Thoracic aorta (tissue), 2 donors: ENCODE measurements at regions not wholly inside any gene's neighbourhood (a gene's known extent, or its start where the extent isn't known, plus 50 kb on each side); places are given as distances from the start of the nearest gene placed in this dataset.

Source experiments
- ATAC-seq: fragments of 150-250 bp; one replicate; pipeline ENCODE4 v1.8.0; 2017; ENCODE audit warnings: low read depth; ENCODE audit not compliant: insufficient number of reproducible peaks, low FRiP score
- DNase-seq: peaks from one replicate; pipeline ENCODE4 v3.0.0-alpha.2; 2020; ENCODE audit warnings: low spot score
- H3K27ac ChIP-seq, 2 donors: fragments of 200-600 bp; sonication (generic); 1 replicate in 1 of 2; 2 replicates in 1 of 2; pipeline ENCODE4 v1.5.1; 2016; ENCODE audit warnings: mild to moderate bottlenecking in 2 of 2, moderate library complexity in 2 of 2
- H3K27me3 ChIP-seq: fragments of 200-600 bp; sonication (generic); replicated peaks from 2 replicates; pipeline ENCODE4 v1.6.0; 2016; ENCODE audit warnings: mild to moderate bottlenecking; ENCODE audit not compliant: insufficient read depth
- H3K36me3 ChIP-seq: fragments of 200-600 bp; sonication (generic); one replicate; pipeline ENCODE4 v1.5.1; 2016
- H3K4me1 ChIP-seq, 2 donors: fragments of 200-600 bp; sonication (generic); 1 replicate in 1 of 2; 2 replicates in 1 of 2; pipeline versions ENCODE4 v1.5.1 to v1.6.0; 2016; ENCODE audit warnings: low read depth in 2 of 2, mild to moderate bottlenecking in 1 of 2; ENCODE audit not compliant: control insufficient read depth in 1 of 2
- H3K4me3 ChIP-seq: fragments of 200-600 bp; sonication (generic); 2 replicates; pipeline ENCODE4 v1.5.1; 2016; ENCODE audit warnings: mild to moderate bottlenecking
- H3K9me3 ChIP-seq: fragments of 200-600 bp; sonication (generic); 2 replicates; pipeline ENCODE4 v1.5.1; 2016
- CTCF ChIP-seq: fragments of 200-600 bp; sonication (generic); IDR thresholded peaks from one replicate; pipeline ENCODE4 v1.5.1; 2019; ENCODE audit warnings: antibody characterized with exemption

- no peak overlapping the region for H3K4me3 ChIP-seq
- H3K36me3 ChIP-seq, result no peaks in the 10 kb centered on the region
- peaks cover 10 to 16% of the 10 kb centered on the region in 2 donors for H3K4me1 ChIP-seq
- ATAC-seq (no peak), DNase-seq (no peak)
- H3K9me3 ChIP-seq, result no peaks in the 10 kb centered on the region
- no peak overlapping the region for H3K27ac ChIP-seq
- no peak for TF ChIP-seq CTCF
- H3K27me3 ChIP-seq, result no peaks in the 10 kb centered on the region
Observed at GRCh38 chr2:41913311-41913710, 134.5 kb upstream of the PKDCC start.

- H3K36me3 ChIP-seq, result no peaks in the 10 kb centered on the region
- no peak overlapping the region for H3K4me3 ChIP-seq
- ATAC-seq (no peak), DNase-seq (no peak)
- no peak overlapping the region for H3K27ac ChIP-seq
- H3K27me3 ChIP-seq, result no peaks in the 10 kb centered on the region
- peaks cover 10 to 16% of the 10 kb centered on the region in 2 donors for H3K4me1 ChIP-seq
- no peaks in the 10 kb centered on the region for H3K9me3 ChIP-seq
- TF ChIP-seq CTCF, result no peak
Observed at GRCh38 chr2:41913921-41914609, 133.8 kb upstream of the PKDCC start.

GRCh38 chr2:41914936-41915335, 132.9 kb upstream of the PKDCC start:
- Histone ChIP-seq H3K4me3 (no peak overlapping the region), H3K36me3 (no peaks in the 10 kb centered on the region), H3K27me3 (no peaks in the 10 kb centered on the region), H3K4me1 (peaks cover 10 to 16% of the 10 kb centered on the region in 2 donors), H3K27ac (no peak overlapping the region), H3K9me3 (no peaks in the 10 kb centered on the region)
- ATAC-seq, result no peak
- TF ChIP-seq CTCF, result no peak
- no peak for DNase-seq

GRCh38 chr2:41916177-41916576, 131.6 kb upstream of the PKDCC start:
- no peak for TF ChIP-seq CTCF
- no peak overlapping the region for H3K27ac ChIP-seq
- H3K9me3 ChIP-seq, result no peaks in the 10 kb centered on the region
- H3K4me3 ChIP-seq, result no peak overlapping the region
- no peaks in the 10 kb centered on the region for H3K27me3 ChIP-seq
- DNase-seq, result no peak
- peaks cover 10 to 16% of the 10 kb centered on the region in 2 donors for H3K4me1 ChIP-seq
- no peaks in the 10 kb centered on the region for H3K36me3 ChIP-seq
- no peak for ATAC-seq

GRCh38 chr2:41917587-41917986, 130.2 kb upstream of the PKDCC start:
- no peak for ATAC-seq
- no peak overlapping the region for H3K27ac ChIP-seq

More at GRCh38 chr2:41917587-41917986, 130.2 kb upstream of the PKDCC start:
- Histone ChIP-seq H3K27me3 (no peaks in the 10 kb centered on the region), H3K36me3 (no peaks in the 10 kb centered on the region), H3K9me3 (no peaks in the 10 kb centered on the region), H3K4me1 (peaks cover 3 to 8% of the 10 kb centered on the region in 2 donors), H3K4me3 (no peak overlapping the region)
- DNase-seq, result no peak
- TF ChIP-seq CTCF, result no peak
